Activated CD4-positive, alpha-beta T cell treated with anti-CD3 and anti-CD28 coated beads, Interleukin-2, Interleukin-6, amounts not matched to agents 100 ng/mL and 50 ng/mL, durations not matched to agents 16 hours and 8 hours (primary cell): ENCODE measurements at regions not wholly inside any gene's neighbourhood (a gene's known extent, or its start where the extent isn't known, plus 50 kb on each side); places are given as distances from the start of the nearest gene placed in this dataset.
A peak's percentile ranks its signal among the peaks of the same experiment; 100 is the strongest.

Source experiments
- DNase-seq: peaks from one replicate; pipeline ENCODE4 v3.0.0-alpha.2; 2020

DNA sequence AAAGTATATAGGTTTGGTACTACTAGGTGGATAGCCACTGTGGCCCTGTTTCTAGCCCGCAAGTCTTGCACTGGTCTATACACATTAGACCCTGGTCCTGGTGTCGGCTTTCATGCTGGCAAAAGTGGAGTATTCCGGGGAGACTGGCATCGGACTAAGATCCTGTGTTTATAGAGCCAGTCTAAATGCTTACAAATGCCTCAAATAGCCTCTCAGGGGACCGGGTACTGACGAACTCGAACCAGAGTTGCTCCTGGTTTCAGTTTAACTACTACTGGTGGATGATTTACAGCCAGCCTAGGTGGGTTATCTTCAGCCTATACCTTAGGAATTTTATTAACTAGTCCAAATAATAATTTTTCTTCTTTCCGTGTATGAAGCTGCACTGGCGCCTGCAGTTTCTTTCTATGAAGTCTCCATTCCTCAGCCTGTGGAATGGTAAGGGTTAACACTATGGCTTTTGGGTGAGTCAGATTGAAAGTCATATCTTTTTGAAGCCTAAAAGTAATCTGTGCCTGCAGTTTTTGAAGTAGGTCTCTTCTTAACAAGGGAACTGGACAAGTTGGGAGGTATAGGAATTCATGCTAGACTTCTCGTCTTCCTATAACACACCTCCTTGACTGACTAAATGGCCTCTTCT lies 51.3 kb downstream of the OR10H4 start:
- peak; percentile 27 for DNase-seq

DNA sequence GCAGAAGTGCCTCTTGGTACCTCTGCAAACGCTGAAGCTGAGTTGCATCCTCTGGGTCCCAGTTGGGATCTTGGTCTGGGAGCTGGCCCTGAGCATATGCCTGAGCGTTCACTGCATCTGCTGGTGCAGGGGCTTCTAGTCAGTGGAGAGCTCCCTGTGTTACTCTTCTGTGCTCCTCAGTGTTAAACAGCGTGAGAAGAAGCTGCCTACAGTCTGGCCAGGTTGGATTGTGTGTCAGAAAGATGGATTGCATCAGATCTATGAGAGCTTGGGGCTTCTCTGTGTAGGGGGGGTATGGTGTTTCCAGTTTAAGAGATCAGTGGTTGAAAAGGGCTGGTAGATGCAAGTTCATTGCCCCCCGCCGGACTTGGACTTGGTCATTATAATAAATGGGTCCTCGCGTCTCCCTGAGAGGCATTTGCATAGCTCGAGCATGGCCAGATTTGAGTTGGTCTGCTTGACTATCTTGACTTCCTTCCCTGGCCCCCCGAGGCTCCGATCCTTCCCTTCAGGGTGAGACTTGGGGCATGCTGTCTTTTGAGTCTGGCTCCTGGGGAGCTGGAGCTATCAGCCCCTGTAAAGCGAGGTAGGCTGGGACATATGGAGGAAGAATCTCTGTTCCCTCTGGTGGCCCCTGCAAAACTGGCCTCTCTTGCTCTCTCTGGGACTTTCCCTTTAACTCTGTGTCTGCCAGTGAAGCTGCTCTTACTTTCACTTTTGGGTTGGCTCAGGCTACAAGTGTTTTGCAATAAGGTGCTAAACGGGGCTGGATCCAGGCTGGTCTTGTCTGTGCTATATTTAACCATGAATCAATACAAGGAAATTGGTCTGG lies 52.9 kb downstream of the OR10H4 start:
- peak; percentile 78 for DNase-seq

- DNase-seq = no peak
Measured at GRCh38 chr19:16002406-16003384, 53.9 kb downstream of the OR10H4 start.

- no peak for DNase-seq
Measured at GRCh38 chr19:16003391-16003790, 54.6 kb downstream of the OR10H4 start.

GRCh38 chr19:16005925-16006324 lies 57.1 kb downstream of the OR10H4 start:
- no peak for DNase-seq

GRCh38 chr19:16012552-16012951 lies 63.7 kb upstream of the TPM4 start:
- no peak for DNase-seq

GRCh38 chr19:16013181-16013850 lies 63.0 kb upstream of the TPM4 start:
- DNase-seq = no peak

DNA sequence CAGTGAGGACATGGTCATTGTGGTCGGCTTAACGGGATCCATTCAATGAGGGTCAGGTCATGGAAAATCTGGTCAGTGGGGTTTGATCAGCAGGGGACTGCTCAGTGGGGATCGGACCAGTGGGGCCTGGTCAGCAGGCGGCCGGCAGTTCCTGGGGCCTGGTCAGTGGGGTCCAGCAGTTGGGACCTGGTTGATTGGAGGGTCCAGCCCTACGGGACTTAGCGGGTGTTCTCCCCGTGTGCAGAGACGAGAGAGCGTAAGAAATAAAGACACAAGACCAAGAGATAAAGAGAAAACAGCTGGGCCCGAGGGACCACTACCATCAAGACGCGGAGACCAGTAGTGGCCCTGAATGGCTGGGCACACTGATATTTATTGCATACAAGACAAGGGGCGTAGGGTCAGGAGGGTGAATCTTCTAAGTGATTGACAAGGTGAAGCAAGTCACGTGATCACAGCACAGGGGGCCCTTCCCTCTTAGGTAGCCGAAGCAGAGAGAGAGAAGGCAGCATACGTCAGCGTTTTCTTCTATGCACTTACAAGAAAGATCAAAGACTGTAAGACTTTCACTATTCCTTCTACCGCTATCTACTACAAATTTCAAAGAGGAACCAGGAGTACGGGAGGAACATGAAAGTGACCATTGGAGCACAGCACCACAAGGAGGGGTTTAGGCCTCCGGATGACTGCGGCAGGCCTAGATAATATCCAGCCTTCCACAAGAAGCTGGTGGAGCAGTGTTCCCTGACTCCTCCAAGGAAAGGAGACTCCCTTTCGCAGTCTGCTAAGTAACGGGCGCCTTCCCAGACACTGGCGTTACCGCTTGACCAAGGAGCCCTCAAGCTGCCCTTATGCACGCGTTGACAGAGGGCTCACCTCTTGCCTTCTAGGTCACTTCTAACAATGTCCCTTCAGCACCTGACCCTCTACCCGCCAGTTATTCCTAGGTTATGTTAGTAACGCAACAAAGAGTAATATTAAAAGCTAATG lies 62.1 kb upstream of the TPM4 start:
- DNase-seq = no peak

GRCh38 chr19:16014923-16015804 lies 61.1 kb upstream of the TPM4 start:
- no peak for DNase-seq

- no peak for DNase-seq
Measured at GRCh38 chr19:16015805-16016173, 60.5 kb upstream of the TPM4 start.

GRCh38 chr19:16016226-16017137 lies 59.8 kb upstream of the TPM4 start:
- no peak for DNase-seq

GRCh38 chr19:16017138-16017490 lies 59.2 kb upstream of the TPM4 start:
- no peak for DNase-seq

- no peak for DNase-seq
Measured at GRCh38 chr19:16018106-16018755, 58.1 kb upstream of the TPM4 start.

GRCh38 chr19:16018801-16019551 lies 57.3 kb upstream of the TPM4 start:
- DNase-seq = no peak

DNA sequence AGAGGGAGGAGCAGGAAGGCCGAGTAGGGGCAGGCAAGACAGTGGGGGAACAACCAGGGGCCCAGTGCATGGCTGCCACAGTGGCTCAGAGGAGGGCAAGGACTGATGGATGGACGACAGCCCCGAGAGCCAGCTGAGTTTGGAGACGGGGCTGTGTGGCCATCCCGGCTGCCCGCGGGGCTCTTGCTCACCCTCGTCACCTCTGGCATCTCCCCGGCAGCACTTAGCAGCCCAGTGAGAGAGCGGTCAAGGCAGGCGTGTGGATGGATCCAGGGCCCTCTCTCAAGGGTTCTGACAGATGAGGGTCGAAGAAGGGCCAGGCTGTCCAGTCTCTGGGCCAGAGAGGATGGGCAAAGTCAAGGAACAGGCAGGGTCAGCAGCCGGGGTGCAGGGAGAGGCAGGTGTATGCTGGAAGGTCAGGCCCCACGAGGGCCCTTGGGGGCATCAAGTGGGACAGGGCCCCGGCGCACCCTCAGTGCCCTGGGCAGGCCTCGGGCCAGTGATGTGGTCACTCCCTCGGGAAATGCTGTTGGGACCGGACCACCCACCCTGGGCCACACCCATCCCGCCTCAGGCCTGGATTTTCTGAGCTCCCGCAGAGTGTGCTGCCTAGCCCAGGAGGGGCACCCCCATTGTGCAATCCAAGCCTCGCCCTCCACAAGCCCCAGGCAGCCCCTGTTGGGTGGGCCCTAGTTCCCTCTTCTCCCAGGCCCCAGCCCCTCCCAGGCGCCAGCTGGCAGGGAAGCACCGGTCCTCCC lies 56.4 kb upstream of the TPM4 start:
- no peak for DNase-seq

DNA sequence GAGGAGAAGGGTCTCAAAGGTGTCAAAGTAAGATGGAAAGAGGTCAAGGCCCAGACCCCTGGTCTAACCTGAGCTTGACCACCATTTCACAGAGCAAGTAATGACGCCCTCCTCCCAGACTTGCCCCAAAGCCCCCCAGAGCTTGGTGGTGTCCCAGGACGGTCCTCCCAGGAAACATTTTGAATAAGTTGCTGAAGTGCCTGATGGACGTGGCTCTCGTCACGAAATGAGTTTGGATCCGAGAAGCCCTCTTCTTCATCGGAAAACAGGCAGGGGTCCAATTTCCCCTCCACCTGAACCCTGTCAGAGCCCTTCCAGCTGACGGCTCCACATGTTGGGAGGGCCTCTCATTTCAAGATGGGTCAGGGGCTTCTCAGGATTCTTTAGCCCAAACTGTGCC lies 54.5 kb upstream of the TPM4 start:
- DNase-seq = no peak

DNA sequence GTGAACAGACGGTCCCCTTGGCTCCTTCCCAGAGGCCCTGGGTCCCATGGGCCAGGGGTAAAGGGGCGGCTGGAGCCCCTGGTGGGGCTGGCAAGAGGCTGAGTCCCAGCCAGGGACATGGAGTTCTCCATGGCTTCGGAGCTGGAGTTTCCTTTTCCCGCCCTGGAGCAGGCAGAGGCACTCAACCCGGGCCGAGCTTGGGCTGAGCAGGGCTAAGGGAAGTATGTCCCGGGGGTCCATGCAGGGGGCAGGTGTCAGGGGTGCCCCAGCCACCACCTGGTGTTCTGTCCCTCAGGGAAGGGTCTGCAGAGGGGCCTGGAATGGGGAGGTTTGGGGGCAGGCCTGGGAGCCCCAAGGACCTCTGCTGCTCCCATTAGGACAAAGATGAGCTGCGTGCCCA lies 54.0 kb upstream of the TPM4 start:
- DNase-seq = no peak
